ENCODE measurements at regions not wholly inside any gene's neighbourhood (a gene's known extent, or its start where the extent isn't known, plus 50 kb on each side); places are given as distances from the start of the nearest gene placed in this dataset.
A peak's percentile ranks its signal among the peaks of the same experiment; 100 is the strongest.

GRCh38 chr20:5402903-5403531 lies 86.3 kb upstream of the PROKR2 start:
- TF ChIP-seq GABPA (IDR thresholded peaks at IDR 0.05 in 1 of 2, conservative IDR thresholded peaks at IDR 0.05 in 1 of 2) (no peak), MAX (IDR thresholded peaks at IDR 0.05) (no peak), CTCF (IDR thresholded peaks at IDR 0.05; ENCODE audit: low read depth, low read length, missing input control) (peak; percentile 19), TAF1 (conservative IDR thresholded peaks at IDR 0.05) (no peak), RAD21 (IDR thresholded peaks at IDR 0.05) (peak in 1 of 2 donors; percentile 26), HNF4G (IDR thresholded peaks at IDR 0.05) (no peak), YY1 (IDR thresholded peaks at IDR 0.05) (no peak), FOXA1 (IDR thresholded peaks at IDR 0.05) (no peak), EGR1 (IDR thresholded peaks at IDR 0.05; ENCODE audit: low read depth in 2 of 2) (no peak), SP1 (IDR thresholded peaks at IDR 0.05) (no peak), RXRA (IDR thresholded peaks at IDR 0.05) (no peak), NR2F2 (IDR thresholded peaks at IDR 0.05) (no peak)
- TF ChIP-seq, protein P1, sequence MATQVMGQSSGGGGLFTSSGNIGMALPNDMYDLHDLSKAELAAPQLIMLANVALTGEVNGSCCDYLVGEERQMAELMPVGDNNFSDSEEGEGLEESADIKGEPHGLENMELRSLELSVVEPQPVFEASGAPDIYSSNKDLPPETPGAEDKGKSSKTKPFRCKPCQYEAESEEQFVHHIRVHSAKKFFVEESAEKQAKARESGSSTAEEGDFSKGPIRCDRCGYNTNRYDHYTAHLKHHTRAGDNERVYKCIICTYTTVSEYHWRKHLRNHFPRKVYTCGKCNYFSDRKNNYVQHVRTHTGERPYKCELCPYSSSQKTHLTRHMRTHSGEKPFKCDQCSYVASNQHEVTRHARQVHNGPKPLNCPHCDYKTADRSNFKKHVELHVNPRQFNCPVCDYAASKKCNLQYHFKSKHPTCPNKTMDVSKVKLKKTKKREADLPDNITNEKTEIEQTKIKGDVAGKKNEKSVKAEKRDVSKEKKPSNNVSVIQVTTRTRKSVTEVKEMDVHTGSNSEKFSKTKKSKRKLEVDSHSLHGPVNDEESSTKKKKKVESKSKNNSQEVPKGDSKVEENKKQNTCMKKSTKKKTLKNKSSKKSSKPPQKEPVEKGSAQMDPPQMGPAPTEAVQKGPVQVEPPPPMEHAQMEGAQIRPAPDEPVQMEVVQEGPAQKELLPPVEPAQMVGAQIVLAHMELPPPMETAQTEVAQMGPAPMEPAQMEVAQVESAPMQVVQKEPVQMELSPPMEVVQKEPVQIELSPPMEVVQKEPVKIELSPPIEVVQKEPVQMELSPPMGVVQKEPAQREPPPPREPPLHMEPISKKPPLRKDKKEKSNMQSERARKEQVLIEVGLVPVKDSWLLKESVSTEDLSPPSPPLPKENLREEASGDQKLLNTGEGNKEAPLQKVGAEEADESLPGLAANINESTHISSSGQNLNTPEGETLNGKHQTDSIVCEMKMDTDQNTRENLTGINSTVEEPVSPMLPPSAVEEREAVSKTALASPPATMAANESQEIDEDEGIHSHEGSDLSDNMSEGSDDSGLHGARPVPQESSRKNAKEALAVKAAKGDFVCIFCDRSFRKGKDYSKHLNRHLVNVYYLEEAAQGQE (IDR thresholded peaks at IDR 0.05), result no peak
- TF ChIP-seq, protein P2, sequence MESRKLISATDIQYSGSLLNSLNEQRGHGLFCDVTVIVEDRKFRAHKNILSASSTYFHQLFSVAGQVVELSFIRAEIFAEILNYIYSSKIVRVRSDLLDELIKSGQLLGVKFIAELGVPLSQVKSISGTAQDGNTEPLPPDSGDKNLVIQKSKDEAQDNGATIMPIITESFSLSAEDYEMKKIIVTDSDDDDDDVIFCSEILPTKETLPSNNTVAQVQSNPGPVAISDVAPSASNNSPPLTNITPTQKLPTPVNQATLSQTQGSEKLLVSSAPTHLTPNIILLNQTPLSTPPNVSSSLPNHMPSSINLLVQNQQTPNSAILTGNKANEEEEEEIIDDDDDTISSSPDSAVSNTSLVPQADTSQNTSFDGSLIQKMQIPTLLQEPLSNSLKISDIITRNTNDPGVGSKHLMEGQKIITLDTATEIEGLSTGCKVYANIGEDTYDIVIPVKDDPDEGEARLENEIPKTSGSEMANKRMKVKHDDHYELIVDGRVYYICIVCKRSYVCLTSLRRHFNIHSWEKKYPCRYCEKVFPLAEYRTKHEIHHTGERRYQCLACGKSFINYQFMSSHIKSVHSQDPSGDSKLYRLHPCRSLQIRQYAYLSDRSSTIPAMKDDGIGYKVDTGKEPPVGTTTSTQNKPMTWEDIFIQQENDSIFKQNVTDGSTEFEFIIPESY (IDR thresholded peaks at IDR 0.05), result no peak

Data from liver (tissue), 3 donors.